ENCODE measurements at regions not wholly inside any gene's neighbourhood (a gene's known extent, or its start where the extent isn't known, plus 50 kb on each side); places are given as distances from the start of the nearest gene placed in this dataset.

DNA sequence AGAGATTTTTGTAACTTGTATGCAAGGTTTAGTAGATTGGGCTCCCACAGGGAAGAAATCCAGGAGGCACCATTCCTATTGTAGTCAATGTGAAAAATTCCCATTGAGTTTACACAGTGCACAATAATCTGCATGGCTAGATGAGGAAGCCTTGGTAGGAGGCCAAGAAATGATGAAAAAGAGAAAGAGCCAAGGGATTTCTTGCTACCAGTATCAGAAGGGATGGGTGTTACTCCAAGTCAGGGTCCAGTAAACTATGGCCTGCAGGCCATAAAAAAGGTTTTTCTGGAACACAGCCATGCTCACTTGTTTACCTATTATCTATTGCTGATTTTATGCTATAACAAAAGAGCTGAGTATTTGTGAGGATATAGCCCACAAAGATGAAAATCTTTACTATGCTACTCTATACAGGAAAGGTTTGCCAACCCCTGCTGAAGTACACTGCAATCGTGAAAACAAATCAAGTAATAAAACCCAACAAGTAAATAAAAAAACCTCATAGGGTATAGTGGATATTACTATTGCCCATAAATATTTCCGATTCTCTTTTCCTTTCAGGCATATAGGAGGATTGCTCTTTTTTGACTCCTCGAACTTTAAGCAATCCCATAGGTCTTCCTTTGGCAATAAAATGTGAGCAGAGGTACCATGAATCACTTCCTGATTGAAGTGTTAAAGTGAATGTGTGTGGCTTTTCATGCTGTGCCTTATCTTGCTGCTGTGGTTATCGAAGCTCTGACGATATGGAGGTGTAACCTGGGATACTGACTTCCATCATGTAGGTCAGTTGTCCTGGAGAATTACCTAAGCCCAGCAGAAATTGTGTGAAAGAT, 256.3 kb upstream of the MAGI2 start:
- Mint-ChIP-seq H3K36me3 (ENCODE audit: low read depth) (no peaks in the 10 kb centered on the region), H3K27me3 (no peaks in the 10 kb centered on the region), H3K27ac (no peak overlapping the region), H3K4me1 (ENCODE audit: low read depth) (no peaks in the 10 kb centered on the region), H3K4me3 (no peak overlapping the region), H3K9me3 (no peaks in the 10 kb centered on the region)
- intact Hi-C loops (cut with micrococcal nuclease) = no loop called here

DNA sequence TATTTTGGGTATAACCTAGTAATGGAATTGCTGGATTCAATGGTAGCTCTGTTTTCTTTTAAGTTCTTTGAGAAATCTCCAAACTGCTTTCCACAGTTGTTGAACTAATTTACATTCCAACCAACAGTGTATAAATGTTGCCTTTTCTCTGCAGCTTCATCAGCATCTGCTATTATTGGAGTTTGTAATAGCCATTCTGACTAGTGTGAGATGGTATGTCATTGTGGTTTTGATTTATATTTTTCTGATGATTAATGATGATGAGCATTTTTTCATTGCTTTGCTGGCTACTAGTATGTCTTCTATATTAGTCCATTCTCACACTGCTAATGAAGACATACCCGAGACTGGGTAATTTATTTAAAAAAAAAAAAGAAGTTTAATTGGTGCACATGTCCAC, 248.6 kb upstream of the MAGI2 start:
- H3K4me3 Mint-ChIP-seq = no peak overlapping the region
- no peaks in the 10 kb centered on the region for H3K36me3 Mint-ChIP-seq (ENCODE audit: low read depth)
- intact Hi-C loops (cut with micrococcal nuclease) = no loop called here
- no peaks in the 10 kb centered on the region for H3K27me3 Mint-ChIP-seq
- H3K9me3 Mint-ChIP-seq = no peaks in the 10 kb centered on the region
- no peak overlapping the region for H3K27ac Mint-ChIP-seq
- no peaks in the 10 kb centered on the region for H3K4me1 Mint-ChIP-seq (ENCODE audit: low read depth)

DNA sequence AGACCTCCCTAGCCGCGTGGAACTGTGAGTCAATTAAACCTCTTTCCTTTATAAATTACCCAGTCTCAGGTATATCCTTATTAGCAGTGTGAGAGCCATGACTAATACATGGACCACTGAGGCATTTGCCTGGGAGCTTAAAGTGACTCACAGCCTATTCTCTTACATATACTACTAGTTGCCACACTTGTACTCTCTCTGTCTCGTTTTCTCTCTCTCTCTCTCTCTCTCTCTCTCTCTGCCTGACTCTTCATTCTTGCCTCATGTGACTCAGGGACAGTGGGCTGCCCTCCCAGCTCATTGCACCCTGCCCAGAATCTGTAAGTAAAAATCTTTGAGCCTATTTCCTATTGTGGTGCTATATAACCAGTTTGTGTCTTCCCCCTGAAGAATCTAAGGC, 238.5 kb upstream of the MAGI2 start:
- intact Hi-C loops (cut with micrococcal nuclease) = no loop called here
- no peaks in the 10 kb centered on the region for H3K9me3 Mint-ChIP-seq

DNA sequence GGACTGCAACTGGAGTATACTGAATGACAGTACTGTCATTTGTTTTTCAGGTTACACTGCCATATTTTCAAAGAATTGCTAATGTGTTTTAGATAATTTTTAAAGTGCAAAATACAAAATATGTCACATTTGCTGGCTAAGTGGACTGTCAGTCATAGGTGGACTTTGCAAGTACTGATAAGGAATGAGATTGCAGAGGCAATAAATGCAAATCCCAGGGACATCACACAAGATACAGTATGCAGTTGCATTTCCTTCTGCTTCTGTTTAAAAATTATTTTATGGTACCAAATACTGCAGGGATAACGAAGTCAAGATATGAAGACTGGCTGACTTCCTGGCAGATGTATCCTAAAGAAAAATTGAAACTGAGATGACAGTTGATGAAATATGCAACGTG, 237.6 kb upstream of the MAGI2 start:
- Mint-ChIP-seq H3K36me3 (ENCODE audit: low read depth) (no peaks in the 10 kb centered on the region), H3K4me1 (ENCODE audit: low read depth) (no peaks in the 10 kb centered on the region), H3K4me3 (no peak overlapping the region), H3K27ac (no peak overlapping the region), H3K9me3 (no peaks in the 10 kb centered on the region), H3K27me3 (no peaks in the 10 kb centered on the region)
- intact Hi-C loops (cut with micrococcal nuclease) = no loop called here

More for the DNA sequence above, 238.5 kb upstream of the MAGI2 start:
- Mint-ChIP-seq H3K36me3 (ENCODE audit: low read depth) (no peaks in the 10 kb centered on the region), H3K27me3 (no peaks in the 10 kb centered on the region), H3K4me3 (no peak overlapping the region), H3K4me1 (ENCODE audit: low read depth) (no peaks in the 10 kb centered on the region), H3K27ac (no peak overlapping the region)

DNA sequence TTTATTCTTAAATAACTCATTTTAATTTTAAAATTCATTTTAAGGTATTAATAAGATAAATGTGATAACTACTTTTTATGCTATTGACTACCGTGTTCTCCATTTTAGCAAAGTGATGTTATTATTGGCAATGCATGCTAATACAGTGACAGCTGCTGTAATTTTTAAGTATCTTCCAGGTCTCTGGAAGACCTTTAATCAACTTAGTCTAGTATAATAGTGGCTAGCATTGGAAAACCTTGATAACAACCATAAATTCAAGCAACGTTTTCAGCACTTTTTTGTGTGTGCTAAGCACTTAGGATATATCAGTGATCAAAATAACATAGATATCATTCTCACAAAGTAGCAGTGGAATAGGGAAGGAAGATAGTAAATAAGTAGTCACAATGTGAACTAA, 230.9 kb upstream of the MAGI2 start:
- Mint-ChIP-seq H3K9me3 (peaks cover 11% of the 10 kb centered on the region), H3K27me3 (no peaks in the 10 kb centered on the region), H3K36me3 (ENCODE audit: low read depth) (no peaks in the 10 kb centered on the region), H3K4me1 (ENCODE audit: low read depth) (no peaks in the 10 kb centered on the region), H3K27ac (no peak overlapping the region), H3K4me3 (no peak overlapping the region)
- intact Hi-C loops (cut with micrococcal nuclease) = no loop called here

DNA sequence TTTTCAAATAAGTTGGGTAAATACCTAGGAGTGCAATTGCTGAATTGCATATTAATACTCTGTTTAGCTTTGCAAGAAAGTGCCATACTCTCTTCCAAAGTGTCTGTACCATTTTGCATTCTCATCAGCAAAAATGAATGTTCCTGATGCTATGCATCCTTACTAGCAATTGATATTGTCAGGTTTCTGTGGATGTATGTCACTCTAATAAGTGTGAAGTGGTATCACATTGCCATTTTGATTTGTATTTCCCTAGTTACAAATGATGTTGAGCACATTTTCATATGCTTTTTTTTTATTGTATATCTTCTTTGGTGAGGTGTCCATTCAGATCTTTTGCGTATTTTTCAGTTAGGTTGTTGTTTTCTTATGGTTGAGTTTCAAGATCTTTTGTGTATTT, 230.4 kb upstream of the MAGI2 start:
- H3K36me3 Mint-ChIP-seq (ENCODE audit: low read depth) = no peaks in the 10 kb centered on the region
- H3K4me1 Mint-ChIP-seq (ENCODE audit: low read depth) = no peaks in the 10 kb centered on the region
- peaks cover 11% of the 10 kb centered on the region for H3K9me3 Mint-ChIP-seq
- H3K4me3 Mint-ChIP-seq = no peak overlapping the region
- no peak overlapping the region for H3K27ac Mint-ChIP-seq
- intact Hi-C loops (cut with micrococcal nuclease) = no loop called here
- no peaks in the 10 kb centered on the region for H3K27me3 Mint-ChIP-seq

DNA sequence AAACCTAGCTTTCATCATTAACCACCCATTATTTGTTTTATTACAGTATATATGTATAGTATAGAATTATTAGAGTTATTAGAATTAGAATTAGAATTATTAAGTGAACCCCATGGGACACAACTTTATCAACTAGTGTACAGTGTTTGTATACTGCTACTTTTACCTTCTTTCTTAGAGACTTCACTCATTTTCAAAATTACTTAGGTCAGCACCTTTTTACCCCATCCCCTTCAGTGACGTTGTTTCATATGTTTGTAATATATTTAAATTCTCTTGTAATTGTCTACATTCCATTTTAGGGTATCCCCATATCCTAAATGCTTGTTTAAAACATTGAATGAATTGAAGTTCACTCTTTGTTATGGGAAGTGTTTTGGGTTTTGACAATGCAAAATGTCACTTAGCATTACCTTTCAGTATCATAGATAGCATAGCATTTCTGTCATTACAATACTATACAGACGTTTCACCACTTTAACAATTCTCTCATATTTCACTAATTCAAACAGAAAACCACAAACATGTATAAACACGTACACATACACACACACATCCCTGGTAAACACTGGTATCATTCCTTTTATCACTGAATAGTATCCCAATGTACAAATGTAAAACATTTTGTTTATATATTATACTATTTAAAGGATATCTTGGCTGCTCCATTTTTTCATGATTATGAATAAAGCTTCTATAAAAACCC, 229.9 kb upstream of the MAGI2 start:
- H3K4me3 Mint-ChIP-seq = no peak overlapping the region
- no peak overlapping the region for H3K27ac Mint-ChIP-seq
- no peaks in the 10 kb centered on the region for H3K4me1 Mint-ChIP-seq (ENCODE audit: low read depth)
- H3K9me3 Mint-ChIP-seq = peaks cover 11% of the 10 kb centered on the region
- intact Hi-C loops (cut with micrococcal nuclease) = no loop called here
- no peaks in the 10 kb centered on the region for H3K27me3 Mint-ChIP-seq
- H3K36me3 Mint-ChIP-seq (ENCODE audit: low read depth) = no peaks in the 10 kb centered on the region

DNA sequence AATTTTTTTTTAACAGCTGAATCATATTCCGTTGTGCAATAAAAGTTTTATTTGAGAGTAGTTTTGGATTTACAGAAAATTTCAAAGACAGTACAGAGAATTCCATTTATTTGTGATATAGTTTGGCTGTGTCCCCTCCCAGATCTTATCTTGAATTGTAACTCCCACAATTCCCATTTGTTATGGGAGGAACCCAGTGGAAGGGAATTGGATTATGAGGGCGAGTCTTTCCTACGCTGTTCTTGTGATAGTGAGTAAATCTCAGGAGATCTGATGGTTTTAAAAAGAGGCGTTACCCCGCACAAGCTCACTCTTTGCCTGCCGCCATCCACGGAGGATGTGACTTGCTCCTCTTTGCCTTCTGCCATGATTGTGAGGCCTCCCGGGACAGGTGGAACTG, 228.0 kb upstream of the MAGI2 start:
- Mint-ChIP-seq H3K27ac (no peak overlapping the region), H3K4me3 (no peak overlapping the region), H3K27me3 (no peaks in the 10 kb centered on the region), H3K9me3 (peaks cover 11% of the 10 kb centered on the region), H3K36me3 (ENCODE audit: low read depth) (no peaks in the 10 kb centered on the region), H3K4me1 (ENCODE audit: low read depth) (no peaks in the 10 kb centered on the region)
- intact Hi-C loops (cut with micrococcal nuclease) = no loop called here

DNA sequence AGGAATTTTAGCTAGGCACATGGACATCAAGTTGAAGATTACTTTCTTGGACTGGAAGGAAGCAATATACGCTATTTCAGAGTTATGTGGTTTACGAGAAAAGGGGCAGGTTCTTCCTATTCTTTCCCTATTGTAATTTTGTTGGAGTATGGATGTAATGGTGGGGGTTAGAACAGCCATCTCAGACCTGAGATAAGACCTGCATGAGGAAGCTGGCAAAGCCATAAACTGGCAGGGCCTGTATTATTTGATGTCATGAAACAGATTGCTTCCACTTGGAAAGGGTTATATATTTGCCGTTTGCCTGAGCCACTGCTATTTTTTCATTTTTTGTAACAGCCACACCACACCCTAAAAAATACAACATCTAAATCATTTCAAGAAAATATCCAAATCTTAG, 220.5 kb upstream of the MAGI2 start:
- Mint-ChIP-seq H3K27me3 (no peaks in the 10 kb centered on the region), H3K36me3 (ENCODE audit: low read depth) (no peaks in the 10 kb centered on the region), H3K4me3 (no peak overlapping the region), H3K4me1 (ENCODE audit: low read depth) (no peaks in the 10 kb centered on the region), H3K9me3 (peaks cover 20% of the 10 kb centered on the region), H3K27ac (no peak overlapping the region)
- intact Hi-C loops (cut with micrococcal nuclease) = no loop called here

DNA sequence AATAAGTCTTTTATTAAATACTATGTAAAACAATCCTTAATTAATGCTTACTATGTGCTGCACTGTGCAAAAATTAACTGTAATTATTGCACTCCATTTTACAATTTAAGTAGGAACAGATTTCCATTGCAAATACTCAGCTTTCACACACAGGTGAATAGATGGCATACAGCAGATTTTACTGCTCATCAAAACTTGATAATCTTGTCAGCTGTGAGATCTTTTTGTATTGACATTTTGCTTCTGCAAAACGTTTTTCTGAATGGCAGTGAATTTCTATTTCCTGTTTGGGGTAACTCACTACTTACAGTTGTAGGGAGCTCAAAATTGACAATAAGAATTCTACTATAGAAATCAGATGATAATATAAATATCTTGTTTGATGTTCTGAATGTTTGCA, 220.0 kb upstream of the MAGI2 start:
- intact Hi-C loops (cut with micrococcal nuclease) = no loop called here
- H3K4me3 Mint-ChIP-seq = no peak overlapping the region
- H3K9me3 Mint-ChIP-seq = peaks cover 23% of the 10 kb centered on the region

DNA sequence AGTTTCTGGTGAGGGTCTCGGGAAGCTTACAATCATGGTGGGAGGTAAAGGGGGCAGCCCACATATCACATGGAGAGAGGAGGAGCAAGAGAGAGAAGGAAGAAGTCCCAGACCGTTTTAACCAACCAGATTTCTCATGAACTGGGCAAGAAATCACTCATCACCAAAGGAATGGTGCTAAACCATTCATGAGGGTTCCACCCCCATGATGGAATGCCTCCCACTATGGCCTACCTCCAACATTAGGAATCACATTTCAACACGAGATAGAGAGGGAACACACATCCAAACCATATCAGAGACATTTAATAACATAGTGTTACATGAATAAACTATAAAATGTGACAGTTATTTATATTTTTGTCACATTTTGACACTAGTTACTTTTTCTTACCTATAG, 214.8 kb upstream of the MAGI2 start:
- Mint-ChIP-seq H3K4me3 (no peak overlapping the region), H3K36me3 (ENCODE audit: low read depth) (no peaks in the 10 kb centered on the region), H3K4me1 (ENCODE audit: low read depth) (no peaks in the 10 kb centered on the region), H3K27ac (no peak overlapping the region), H3K9me3 (peaks cover 42% of the 10 kb centered on the region), H3K27me3 (no peaks in the 10 kb centered on the region)
- intact Hi-C loops (cut with micrococcal nuclease) = no loop called here

More for the DNA sequence above, 220.0 kb upstream of the MAGI2 start:
- no peaks in the 10 kb centered on the region for H3K27me3 Mint-ChIP-seq
- no peaks in the 10 kb centered on the region for H3K36me3 Mint-ChIP-seq (ENCODE audit: low read depth)
- H3K4me1 Mint-ChIP-seq (ENCODE audit: low read depth) = no peaks in the 10 kb centered on the region
- H3K27ac Mint-ChIP-seq = no peak overlapping the region

DNA sequence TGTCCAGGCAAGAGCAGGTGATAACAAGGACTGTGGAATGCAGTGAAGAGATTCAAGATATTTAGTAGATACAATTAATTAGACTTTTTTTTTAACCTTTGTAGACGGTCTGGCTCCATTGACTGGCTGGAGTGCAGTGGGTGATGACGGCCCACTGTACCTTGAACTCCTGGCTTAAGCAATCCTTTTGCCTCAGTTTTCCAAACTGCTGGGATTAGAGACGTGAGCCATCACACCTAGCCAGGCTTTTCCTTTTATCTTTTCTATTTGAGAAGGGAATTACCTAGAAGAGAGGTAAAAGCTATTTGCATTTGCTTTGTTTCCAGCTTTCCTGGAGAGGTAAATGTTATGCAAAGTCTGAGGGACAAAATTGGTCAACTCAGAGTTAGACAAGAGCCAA, 213.0 kb upstream of the MAGI2 start:
- intact Hi-C loops (cut with micrococcal nuclease) = no loop called here
- peaks cover 42% of the 10 kb centered on the region for H3K9me3 Mint-ChIP-seq
- H3K4me3 Mint-ChIP-seq = no peak overlapping the region
- H3K4me1 Mint-ChIP-seq (ENCODE audit: low read depth) = no peaks in the 10 kb centered on the region
- H3K27me3 Mint-ChIP-seq = no peaks in the 10 kb centered on the region
- no peak overlapping the region for H3K27ac Mint-ChIP-seq
- no peaks in the 10 kb centered on the region for H3K36me3 Mint-ChIP-seq (ENCODE audit: low read depth)

DNA sequence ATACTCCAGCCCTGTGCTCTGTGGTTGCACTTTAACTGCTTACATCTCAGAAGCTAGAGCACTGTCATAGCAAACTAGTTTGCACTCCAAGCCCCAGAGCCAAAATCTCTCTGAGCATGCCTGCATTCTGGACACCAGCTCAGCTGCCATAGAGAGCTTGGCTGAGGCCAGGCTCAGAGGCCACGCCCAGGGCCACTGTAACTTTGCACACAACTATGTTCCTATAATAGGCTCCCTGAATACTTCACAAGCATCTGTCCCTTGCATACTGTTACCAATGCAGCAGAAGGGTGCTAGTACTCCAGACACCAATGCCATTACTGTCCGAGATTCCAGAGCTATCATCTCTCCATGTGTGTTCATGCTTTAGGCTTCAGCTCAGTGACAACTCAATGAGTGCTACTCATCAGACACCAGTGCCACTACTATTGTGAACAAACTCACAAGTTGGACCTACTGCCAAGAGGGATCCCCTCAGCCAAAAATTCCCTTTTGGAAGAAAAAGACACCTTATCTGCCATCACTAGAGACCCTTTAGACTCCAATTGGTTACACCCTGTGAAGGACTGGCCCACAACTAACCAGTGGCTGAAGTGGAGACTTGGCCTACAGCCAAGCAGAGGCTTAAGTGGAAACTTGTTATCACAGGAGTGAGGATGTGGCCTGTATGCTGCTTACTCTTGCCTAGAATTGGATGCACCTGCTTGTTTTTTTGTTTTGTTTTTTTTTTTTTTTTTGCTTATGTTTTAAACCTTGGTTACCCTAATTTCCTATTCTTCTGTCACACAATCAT, 211.6 kb upstream of the MAGI2 start:
- intact Hi-C loops (cut with micrococcal nuclease) = no loop called here
- Mint-ChIP-seq H3K27ac (no peak overlapping the region), H3K9me3 (peaks cover 30% of the 10 kb centered on the region), H3K36me3 (ENCODE audit: low read depth) (no peaks in the 10 kb centered on the region), H3K4me3 (no peak overlapping the region), H3K4me1 (ENCODE audit: low read depth) (no peaks in the 10 kb centered on the region), H3K27me3 (no peaks in the 10 kb centered on the region)

DNA sequence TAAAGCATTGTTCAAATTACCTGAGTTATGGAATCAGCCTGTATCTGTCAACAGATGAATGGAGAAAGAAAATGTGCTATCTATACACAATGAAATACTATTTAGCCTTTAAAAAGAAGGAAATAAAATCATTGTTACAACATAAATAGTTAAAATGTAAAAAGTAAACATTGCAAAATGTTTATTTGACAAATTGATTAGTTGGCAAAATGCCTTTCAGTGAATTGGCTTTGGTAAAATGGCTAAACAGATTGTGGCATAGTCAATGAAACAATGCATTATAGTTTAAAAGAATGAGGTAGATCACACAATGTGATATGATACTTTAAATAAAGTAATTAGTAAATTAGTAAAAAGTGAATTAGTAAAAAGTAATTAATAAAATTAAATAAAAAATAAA, 204.8 kb upstream of the MAGI2 start:
- H3K36me3 Mint-ChIP-seq (ENCODE audit: low read depth) = no peaks in the 10 kb centered on the region
- intact Hi-C loops (cut with micrococcal nuclease) = no loop called here
- H3K27ac Mint-ChIP-seq = no peak overlapping the region
- H3K4me3 Mint-ChIP-seq = no peak overlapping the region
- no peaks in the 10 kb centered on the region for H3K9me3 Mint-ChIP-seq
- H3K4me1 Mint-ChIP-seq (ENCODE audit: low read depth) = no peaks in the 10 kb centered on the region
- H3K27me3 Mint-ChIP-seq = no peaks in the 10 kb centered on the region
